Endothelial cell of umbilical vein (primary cell): ENCODE measurements at regions not wholly inside any gene's neighbourhood (a gene's known extent, or its start where the extent isn't known, plus 50 kb on each side); places are given as distances from the start of the nearest gene placed in this dataset.

Experiments
- BruUV-seq: library from RNA; stranded (reverse); fragments of 400-500 nt; replicated peaks from 2 replicates; lab custom pipeline; 2021; lab: Mats Ljungman, UMichigan
- CTCF ChIA-PET: fragments of 300-600, 350-600 bp; sonication (Branson Sonifier 250); formaldehyde crosslinking; loops from one replicate; lab custom pipeline; 2021; ENCODE audit warnings: antibody characterized with exemption, inconsistent platforms; lab: Charles Lee
- POLR2A ChIA-PET: fragments of 300-600, 350-600 bp; sonication (Branson Sonifier 250); formaldehyde crosslinking; loops from one replicate; lab custom pipeline; 2021; ENCODE audit warnings: antibody characterized with exemption, inconsistent platforms; lab: Charles Lee
- DNase-seq: peaks from one replicate; pipeline ENCODE4 v3.0.0-alpha.2; 2011; ENCODE audit warnings: low read depth, low spot score
- FAIRE-seq: peaks from 2 replicates; lab custom pipeline; 2011; peaks lifted over from hg19 to GRCh38; lab: Jason Lieb, UNC
- H2AFZ ChIP-seq: 2 replicates; pipeline ENCODE4 v1.6.0; 2012; ENCODE audit warnings: low read depth, low read length, control low read depth, inconsistent platforms
- H3K27ac ChIP-seq: 2 replicates; pipeline ENCODE4 v1.5.1; 2011; ENCODE audit warnings: low read depth, mild to moderate bottlenecking, control low read depth, low read length, moderate library complexity; ENCODE audit not compliant: insufficient read depth
- H3K27me3 ChIP-seq, 2 experiments: 2 replicates each; pipeline versions ENCODE4 v1.6.0 to v1.6.1; 2011; ENCODE audit warnings: low read length in 2 of 2, mixed read lengths in 1 of 2; ENCODE audit not compliant: control insufficient read depth in 2 of 2, insufficient read depth in 2 of 2
- H3K36me3 ChIP-seq, 2 experiments: 2 replicates in 1 of 2; 3 replicates in 1 of 2; pipeline ENCODE4 v1.5.1; 2011; ENCODE audit warnings: low read length in 2 of 2, mild to moderate bottlenecking in 1 of 2, moderate library complexity in 1 of 2; ENCODE audit not compliant: control insufficient read depth in 2 of 2, insufficient read depth in 2 of 2; ENCODE audit errors: extremely low read depth in 1 of 2
- H3K4me1 ChIP-seq: 3 replicates; pipeline ENCODE4 v1.5.1; 2011; ENCODE audit warnings: mild to moderate bottlenecking, low read length; ENCODE audit not compliant: control insufficient read depth, insufficient read depth; ENCODE audit errors: extremely low read depth
- H3K4me2 ChIP-seq: 2 replicates; pipeline ENCODE4 v1.6.1; 2011; ENCODE audit warnings: low read length, control low read depth, mixed read lengths; ENCODE audit not compliant: insufficient read depth
- H3K4me3 ChIP-seq, 3 experiments: fragments of 200-600 bp in 1 of 3; sonication (generic), shearing (Covaris generic) in 1 of 3; replicated peaks in 1 of 3; 2 replicates each; pipeline ENCODE4 v1.5.1; 2011 to 2016; ENCODE audit warnings: control low read depth in 3 of 3, low read length in 3 of 3, mild to moderate bottlenecking in 2 of 3, inconsistent platforms in 1 of 3, low read depth in 1 of 3, moderate library complexity in 1 of 3; ENCODE audit not compliant: insufficient read depth in 1 of 3
- H3K79me2 ChIP-seq: 2 replicates; pipeline ENCODE4 v1.6.0; 2012; ENCODE audit warnings: low read length, inconsistent platforms; ENCODE audit not compliant: control insufficient read depth, insufficient read depth
- H3K9ac ChIP-seq: replicated peaks from 2 replicates; pipeline ENCODE3; 2011; ENCODE audit warnings: low read length, control low read depth; ENCODE audit not compliant: insufficient read depth; ENCODE audit errors: extremely low read depth
- H3K9me1 ChIP-seq: replicated peaks from 3 replicates; pipeline ENCODE4 v1.6.0; 2011; ENCODE audit warnings: mild to moderate bottlenecking, low read length; ENCODE audit not compliant: control insufficient read depth, insufficient read depth; ENCODE audit errors: extremely low read depth
- H3K9me3 ChIP-seq: replicated peaks from 2 replicates; pipeline ENCODE4 v1.5.1; 2012; ENCODE audit warnings: low read length, inconsistent platforms; ENCODE audit not compliant: control insufficient read depth, insufficient read depth
- H4K20me1 ChIP-seq: replicated peaks from 2 replicates; pipeline ENCODE3; 2011; ENCODE audit warnings: mild to moderate bottlenecking, low read length; ENCODE audit not compliant: control insufficient read depth, insufficient read depth; ENCODE audit errors: extremely low read depth
- EZH2 ChIP-seq: IDR thresholded peaks from 2 replicates; pipeline ENCODE4 v1.6.1; 2012; ENCODE audit warnings: borderline replicate concordance, low read depth, mild to moderate bottlenecking, moderate library complexity, low read length, inconsistent platforms; ENCODE audit not compliant: severe bottlenecking
- FOS ChIP-seq: IDR thresholded peaks from 2 replicates; pipeline ENCODE4 v1.6.1; 2011; ENCODE audit warnings: mild to moderate bottlenecking, low read length, moderate library complexity, borderline replicate concordance; ENCODE audit not compliant: insufficient read depth
- GATA2 ChIP-seq: IDR thresholded peaks from 2 replicates; pipeline ENCODE4 v1.7.0; 2011; ENCODE audit warnings: low read depth, mild to moderate bottlenecking, moderate library complexity, mixed read lengths, low read length; ENCODE audit not compliant: insufficient read length, insufficient read depth
- JUN ChIP-seq: IDR thresholded peaks from 2 replicates; pipeline ENCODE4 v1.6.1; 2011; ENCODE audit warnings: borderline replicate concordance, low read depth; ENCODE audit not compliant: insufficient read length, insufficient read depth
- MYC ChIP-seq: IDR thresholded peaks from one replicate; pipeline ENCODE4 v1.6.1; 2011; ENCODE audit warnings: mild to moderate bottlenecking, low read depth, low read length
- POLR2A ChIP-seq: IDR thresholded peaks from 2 replicates; pipeline ENCODE4 v1.6.1; 2012; ENCODE audit warnings: low read depth, mild to moderate bottlenecking, control low read depth, low read length
- POLR2AphosphoS5 ChIP-seq: IDR thresholded peaks from 2 replicates; pipeline ENCODE4 v1.6.1; 2012; ENCODE audit warnings: low read depth, mild to moderate bottlenecking, control low read depth, low read length, moderate library complexity; ENCODE audit not compliant: insufficient read depth
- dilution Hi-C: fragments of 300-500 bp; cut with MboI; formaldehyde crosslinking; loops from one replicate; pipeline ENCODE4 v1.15.0; 2019; ENCODE audit warnings: low sequenced_read_pairs; ENCODE audit not compliant: extremely low pct_ligation_motif_present
- intact Hi-C: fragments of 100-400 bp; cut with micrococcal nuclease; formaldehyde crosslinking; loops from one replicate; pipeline ENCODE4 v1.10.0; 2022
- TF ChIP-seq, protein P1 (sequence below): IDR thresholded peaks from 2 replicates; pipeline ENCODE4 v1.6.1; 2011; ENCODE audit not compliant: insufficient read depth, insufficient read length
- TF ChIP-seq, protein P2 (sequence below), 2 donors: IDR thresholded peaks; 1 replicate in 1 of 2; 2 replicates in 1 of 2; pipeline ENCODE4 v1.5.1; 2011; ENCODE audit warnings: low read length in 2 of 2, mild to moderate bottlenecking in 2 of 2, moderate library complexity in 2 of 2, control low read depth in 1 of 2, inconsistent platforms in 1 of 2, low read depth in 1 of 2; ENCODE audit not compliant: insufficient read depth in 1 of 2; ENCODE audit errors: extremely low read depth in 1 of 2

DNA sequence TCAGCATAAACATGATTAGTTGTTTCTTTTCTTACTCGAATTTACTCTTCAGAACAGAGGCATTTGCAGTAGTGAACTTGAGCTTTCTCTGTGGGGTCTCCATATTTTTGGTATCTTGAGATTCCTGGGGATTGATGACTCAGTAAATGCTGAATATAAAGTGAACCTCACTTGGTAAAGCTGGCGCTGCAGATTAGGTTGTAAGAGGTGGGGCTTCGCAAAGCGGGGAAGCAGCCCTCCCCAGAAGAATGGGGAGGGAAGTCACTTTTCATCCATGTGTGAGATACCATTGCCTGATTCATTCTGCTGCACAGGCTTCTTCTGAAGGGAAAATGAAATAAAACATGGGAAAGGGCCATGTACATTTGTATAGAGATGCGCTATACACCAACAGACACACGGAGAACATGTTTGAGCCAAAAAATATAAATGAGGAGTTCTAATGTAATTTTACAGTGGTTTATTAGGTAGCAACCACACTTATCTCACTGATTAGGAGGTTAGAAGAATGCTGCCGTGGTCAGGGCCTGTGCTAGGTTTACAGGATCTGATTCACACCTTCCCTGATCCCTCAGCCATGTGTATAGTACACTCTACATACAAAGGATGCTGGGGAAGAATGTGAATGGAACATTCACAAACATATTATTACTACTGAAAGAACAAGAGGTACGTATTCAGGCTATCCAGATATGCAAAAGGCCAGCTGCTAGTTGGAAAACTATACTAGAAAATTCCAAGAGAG, 63.5 kb downstream of the DNTTIP2 start:
- FAIRE-seq = peak; percentile 49
- Histone ChIP-seq H3K4me1 (peaks cover 39% of the 10 kb centered on the region), H3K4me3 (no peak overlapping the region), H3K9me3 (no peaks in the 10 kb centered on the region), H3K79me2 (no peaks in the 10 kb centered on the region), H3K9me1 (no peaks in the 10 kb centered on the region), H3K9ac (peak overlapping the region; percentile 2), H3K36me3 (no peaks in the 10 kb centered on the region), H3K4me2 (no peak overlapping the region), H3K27me3 (no peaks in the 10 kb centered on the region), H2AFZ (no peak overlapping the region), H3K27ac (peak overlapping the region; percentile 88), H4K20me1 (no peaks in the 10 kb centered on the region)
- dilution Hi-C loops (loop anchor here (25.0 kb wide), 1 partner anchor 153 kb away; no protein-coding TSS in a partner anchor), intact Hi-C loops (loop anchor here (1.0 to 2.0 kb wide), 3 partner anchors 93 to 377 kb away; no protein-coding TSS in a partner anchor)
- peak; percentile 63 for DNase-seq
- peak; percentile 29 for TF ChIP-seq FOS
- TF ChIP-seq MYC = no peak
- no peak for TF ChIP-seq EZH2
- TF ChIP-seq JUN = no peak
- TF ChIP-seq, protein P1, sequence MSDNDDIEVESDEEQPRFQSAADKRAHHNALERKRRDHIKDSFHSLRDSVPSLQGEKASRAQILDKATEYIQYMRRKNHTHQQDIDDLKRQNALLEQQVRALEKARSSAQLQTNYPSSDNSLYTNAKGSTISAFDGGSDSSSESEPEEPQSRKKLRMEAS = no peak
- ChIA-PET CTCF (interaction anchor here (1.0 to 8.8 kb wide), 15 partner anchors 26 to 378 kb away, joined by 3 to 490 read pairs (median 12); partner anchors contain the start of gene BCAR3), POLR2A (no interaction called here)
- BruUV-seq = no TSS peak

DNA sequence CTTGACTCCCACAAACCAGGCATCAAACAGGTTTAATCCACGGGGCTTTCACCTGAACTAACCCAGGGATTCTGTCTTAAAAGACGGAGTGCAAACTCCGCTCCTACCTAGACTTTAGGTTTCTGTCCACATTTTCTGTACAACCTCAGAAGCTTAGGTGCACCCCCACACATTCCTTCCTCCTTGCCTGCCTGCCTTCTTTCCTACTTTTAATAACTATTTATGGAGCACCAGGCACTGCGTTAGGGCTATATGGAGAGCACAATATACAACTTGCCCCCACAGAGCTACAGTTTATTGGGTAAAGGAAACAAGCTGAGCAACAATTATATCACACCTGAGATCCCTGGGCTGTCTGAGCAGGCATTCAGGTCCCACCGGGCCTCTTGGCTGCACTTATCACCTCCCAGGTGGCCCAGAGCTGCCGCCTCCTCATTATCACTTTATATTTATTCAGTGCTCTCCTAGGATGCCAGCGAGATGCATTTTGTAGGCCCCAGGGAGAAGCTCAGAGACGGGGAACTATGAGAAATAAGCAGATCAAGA, 64.1 kb downstream of the DNTTIP2 start:
- H3K27ac ChIP-seq = no peak overlapping the region
- TF ChIP-seq FOS (no peak), POLR2AphosphoS5 (no peak), POLR2A (no peak), JUN (no peak), MYC (no peak), GATA2 (no peak), EZH2 (no peak)
- TF ChIP-seq, protein P1 = no peak
- TF ChIP-seq, protein P2, sequence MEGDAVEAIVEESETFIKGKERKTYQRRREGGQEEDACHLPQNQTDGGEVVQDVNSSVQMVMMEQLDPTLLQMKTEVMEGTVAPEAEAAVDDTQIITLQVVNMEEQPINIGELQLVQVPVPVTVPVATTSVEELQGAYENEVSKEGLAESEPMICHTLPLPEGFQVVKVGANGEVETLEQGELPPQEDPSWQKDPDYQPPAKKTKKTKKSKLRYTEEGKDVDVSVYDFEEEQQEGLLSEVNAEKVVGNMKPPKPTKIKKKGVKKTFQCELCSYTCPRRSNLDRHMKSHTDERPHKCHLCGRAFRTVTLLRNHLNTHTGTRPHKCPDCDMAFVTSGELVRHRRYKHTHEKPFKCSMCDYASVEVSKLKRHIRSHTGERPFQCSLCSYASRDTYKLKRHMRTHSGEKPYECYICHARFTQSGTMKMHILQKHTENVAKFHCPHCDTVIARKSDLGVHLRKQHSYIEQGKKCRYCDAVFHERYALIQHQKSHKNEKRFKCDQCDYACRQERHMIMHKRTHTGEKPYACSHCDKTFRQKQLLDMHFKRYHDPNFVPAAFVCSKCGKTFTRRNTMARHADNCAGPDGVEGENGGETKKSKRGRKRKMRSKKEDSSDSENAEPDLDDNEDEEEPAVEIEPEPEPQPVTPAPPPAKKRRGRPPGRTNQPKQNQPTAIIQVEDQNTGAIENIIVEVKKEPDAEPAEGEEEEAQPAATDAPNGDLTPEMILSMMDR (IDR thresholded peaks at IDR 0.05; ENCODE audit: extremely low read depth in 1 of 2, insufficient read depth in 1 of 2, low read depth in 1 of 2, low read length in 2 of 2) = no peak
- no peaks in the 10 kb centered on the region for H4K20me1 ChIP-seq
- H3K79me2 ChIP-seq = no peaks in the 10 kb centered on the region
- CTCF ChIA-PET = interaction anchor here (0.7 to 8.8 kb wide), 36 partner anchors 9 to 521 kb away, joined by 3 to 490 read pairs (median 8); partner anchors contain the start of gene BCAR3
- intact Hi-C loops (loop anchor here (1.0 to 5.0 kb wide), 7 partner anchors 36 to 377 kb away; no protein-coding TSS in a partner anchor), dilution Hi-C loops (loop anchor here (25.0 kb wide), 1 partner anchor 153 kb away; no protein-coding TSS in a partner anchor)
- no peak overlapping the region for H3K4me2 ChIP-seq
- H3K9ac ChIP-seq = no peak overlapping the region
- POLR2A ChIA-PET = interaction anchor here (1.2 kb wide), 1 partner anchor 189 kb away, joined by 3 read pairs; no protein-coding TSS in a partner anchor
- DNase-seq (no peak), FAIRE-seq (no peak)
- no peaks in the 10 kb centered on the region for H3K27me3 ChIP-seq
- no peaks in the 10 kb centered on the region for H3K9me3 ChIP-seq
- peaks cover 39% of the 10 kb centered on the region for H3K4me1 ChIP-seq
- H3K36me3 ChIP-seq = no peaks in the 10 kb centered on the region
- no peak overlapping the region for H3K4me3 ChIP-seq
- H3K9me1 ChIP-seq = no peaks in the 10 kb centered on the region
- no TSS peak for BruUV-seq
- no peak overlapping the region for H2AFZ ChIP-seq
